OCI-LY3 (cell line): ENCODE measurements at regions not wholly inside any gene's neighbourhood (a gene's known extent, or its start where the extent isn't known, plus 50 kb on each side); places are given as distances from the start of the nearest gene placed in this dataset.

Source experiments
- EZH2phosphoT487 ChIP-seq: fragments of 200-600 bp; shearing (Covaris generic); IDR thresholded peaks from 2 replicates; pipeline ENCODE4 v1.6.1; 2018; ENCODE audit warnings: antibody characterized with exemption, mixed run types, low read depth
- TF ChIP-seq, protein P1 (sequence below): fragments of 200-600, 300-600 bp; sonication (generic); IDR thresholded peaks from 2 replicates; pipeline ENCODE4 v1.5.1; 2014; ENCODE audit warnings: antibody characterized with exemption, low read length, low read depth

DNA sequence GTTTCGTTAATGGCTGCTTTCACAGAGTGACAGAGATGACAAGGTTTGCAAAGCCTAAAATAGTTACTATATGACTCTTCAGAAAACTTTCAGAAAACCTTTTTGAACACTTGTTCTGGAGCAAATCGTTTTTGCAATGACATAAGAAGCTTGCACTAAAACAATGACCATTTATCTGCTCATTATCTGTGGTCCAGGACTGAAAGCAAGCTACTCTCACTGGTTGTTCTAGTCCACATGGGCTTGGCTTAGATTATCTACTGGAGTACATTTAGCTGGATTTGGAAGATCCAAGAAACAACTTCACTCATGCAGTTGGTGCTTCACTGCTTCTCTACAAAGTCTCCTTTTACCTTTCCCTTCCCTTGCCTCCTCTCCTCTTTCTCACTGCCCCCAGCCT lies 1836.4 kb upstream of the AGA start:
- TF ChIP-seq, protein P1, sequence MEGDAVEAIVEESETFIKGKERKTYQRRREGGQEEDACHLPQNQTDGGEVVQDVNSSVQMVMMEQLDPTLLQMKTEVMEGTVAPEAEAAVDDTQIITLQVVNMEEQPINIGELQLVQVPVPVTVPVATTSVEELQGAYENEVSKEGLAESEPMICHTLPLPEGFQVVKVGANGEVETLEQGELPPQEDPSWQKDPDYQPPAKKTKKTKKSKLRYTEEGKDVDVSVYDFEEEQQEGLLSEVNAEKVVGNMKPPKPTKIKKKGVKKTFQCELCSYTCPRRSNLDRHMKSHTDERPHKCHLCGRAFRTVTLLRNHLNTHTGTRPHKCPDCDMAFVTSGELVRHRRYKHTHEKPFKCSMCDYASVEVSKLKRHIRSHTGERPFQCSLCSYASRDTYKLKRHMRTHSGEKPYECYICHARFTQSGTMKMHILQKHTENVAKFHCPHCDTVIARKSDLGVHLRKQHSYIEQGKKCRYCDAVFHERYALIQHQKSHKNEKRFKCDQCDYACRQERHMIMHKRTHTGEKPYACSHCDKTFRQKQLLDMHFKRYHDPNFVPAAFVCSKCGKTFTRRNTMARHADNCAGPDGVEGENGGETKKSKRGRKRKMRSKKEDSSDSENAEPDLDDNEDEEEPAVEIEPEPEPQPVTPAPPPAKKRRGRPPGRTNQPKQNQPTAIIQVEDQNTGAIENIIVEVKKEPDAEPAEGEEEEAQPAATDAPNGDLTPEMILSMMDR = no peak
- TF ChIP-seq EZH2phosphoT487 = no peak
